Chondrocyte (in vitro differentiated cells): ENCODE measurements at regions not wholly inside any gene's neighbourhood (a gene's known extent, or its start where the extent isn't known, plus 50 kb on each side); places are given as distances from the start of the nearest gene placed in this dataset.

Experiments used
- DNase-seq: peaks from one replicate; pipeline ENCODE4 v3.0.0; 2021; ENCODE audit warnings: mixed read lengths, low spot score
- H3K27ac Mint-ChIP-seq: one replicate; pipeline ENCODE4 v1.8.0; 2021; ENCODE audit warnings: mild to moderate bottlenecking, moderate library complexity, mixed read lengths; ENCODE audit not compliant: unreplicated experiment
- H3K27me3 Mint-ChIP-seq: 2 replicates; pipeline ENCODE4 v1.8.0; 2021; ENCODE audit warnings: low read depth, mixed read lengths
- H3K36me3 Mint-ChIP-seq: 2 replicates; pipeline ENCODE4 v1.8.0; 2021; ENCODE audit warnings: low read depth, mixed read lengths
- H3K4me1 Mint-ChIP-seq: 2 replicates; pipeline ENCODE4 v1.8.0; 2021; ENCODE audit warnings: low read depth, mild to moderate bottlenecking, mixed read lengths
- H3K4me3 Mint-ChIP-seq: one replicate; pipeline ENCODE4 v1.8.0; 2021; ENCODE audit warnings: mild to moderate bottlenecking, moderate library complexity, mixed read lengths; ENCODE audit not compliant: unreplicated experiment
- H3K9me3 Mint-ChIP-seq: 2 replicates; pipeline ENCODE4 v1.8.0; 2021; ENCODE audit warnings: low read depth, mixed read lengths
- TF ChIP-seq, protein P1 (sequence below): fragments of 200-600 bp; sonication (generic); IDR thresholded peaks from 2 replicates; pipeline ENCODE4 v1.5.0; 2021; ENCODE audit warnings: antibody characterized with exemption, mild to moderate bottlenecking, moderate library complexity

DNA sequence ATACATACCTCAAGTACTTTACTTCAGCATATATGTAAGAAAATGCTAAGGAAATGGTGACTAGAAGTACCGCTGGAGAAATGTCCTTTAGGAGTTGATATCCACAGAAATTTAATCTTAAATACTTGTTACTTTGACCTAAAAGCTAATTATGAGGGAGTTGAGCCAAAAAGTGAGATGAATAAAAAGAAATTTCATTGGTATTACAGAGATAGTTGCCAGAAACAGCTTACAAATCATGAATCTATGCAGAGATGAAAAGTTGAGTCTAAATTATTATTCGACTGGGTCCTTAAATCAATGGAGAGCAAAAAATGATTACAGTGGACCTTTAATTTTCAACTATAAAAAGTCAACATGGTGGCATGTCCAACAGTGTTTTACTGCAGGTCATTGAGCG lies 160.9 kb downstream of the MZT1 start:
- Mint-ChIP-seq H3K36me3 (no peaks in the 10 kb centered on the region), H3K4me3 (no peak overlapping the region), H3K27ac (no peak overlapping the region), H3K9me3 (no peaks in the 10 kb centered on the region), H3K4me1 (peaks cover 8% of the 10 kb centered on the region), H3K27me3 (peaks cover 13% of the 10 kb centered on the region)
- no peak for DNase-seq
- TF ChIP-seq, protein P1, sequence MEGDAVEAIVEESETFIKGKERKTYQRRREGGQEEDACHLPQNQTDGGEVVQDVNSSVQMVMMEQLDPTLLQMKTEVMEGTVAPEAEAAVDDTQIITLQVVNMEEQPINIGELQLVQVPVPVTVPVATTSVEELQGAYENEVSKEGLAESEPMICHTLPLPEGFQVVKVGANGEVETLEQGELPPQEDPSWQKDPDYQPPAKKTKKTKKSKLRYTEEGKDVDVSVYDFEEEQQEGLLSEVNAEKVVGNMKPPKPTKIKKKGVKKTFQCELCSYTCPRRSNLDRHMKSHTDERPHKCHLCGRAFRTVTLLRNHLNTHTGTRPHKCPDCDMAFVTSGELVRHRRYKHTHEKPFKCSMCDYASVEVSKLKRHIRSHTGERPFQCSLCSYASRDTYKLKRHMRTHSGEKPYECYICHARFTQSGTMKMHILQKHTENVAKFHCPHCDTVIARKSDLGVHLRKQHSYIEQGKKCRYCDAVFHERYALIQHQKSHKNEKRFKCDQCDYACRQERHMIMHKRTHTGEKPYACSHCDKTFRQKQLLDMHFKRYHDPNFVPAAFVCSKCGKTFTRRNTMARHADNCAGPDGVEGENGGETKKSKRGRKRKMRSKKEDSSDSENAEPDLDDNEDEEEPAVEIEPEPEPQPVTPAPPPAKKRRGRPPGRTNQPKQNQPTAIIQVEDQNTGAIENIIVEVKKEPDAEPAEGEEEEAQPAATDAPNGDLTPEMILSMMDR: no peak

DNA sequence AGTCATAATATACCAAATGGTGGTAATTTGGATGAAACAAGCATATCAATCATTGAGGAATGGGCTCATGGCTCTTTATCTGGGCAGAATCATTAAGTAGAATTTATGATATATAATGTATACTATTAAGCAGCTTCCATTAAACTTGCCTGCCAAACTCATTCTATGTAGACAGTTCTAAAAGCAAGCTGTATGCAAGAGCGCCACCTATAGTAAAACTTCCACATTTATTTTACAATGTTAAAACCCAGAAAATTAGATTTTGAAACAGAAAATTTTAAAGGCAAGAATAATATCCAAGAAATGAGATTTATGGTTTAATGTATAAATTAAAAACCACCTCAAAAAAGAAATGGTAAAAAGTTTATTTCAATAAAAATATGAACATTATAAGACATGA lies 161.5 kb downstream of the MZT1 start:
- Mint-ChIP-seq H3K27ac (no peak overlapping the region), H3K27me3 (peaks cover 13% of the 10 kb centered on the region), H3K36me3 (no peaks in the 10 kb centered on the region), H3K9me3 (no peaks in the 10 kb centered on the region), H3K4me1 (peaks cover 5% of the 10 kb centered on the region), H3K4me3 (no peak overlapping the region)
- DNase-seq: no peak
- TF ChIP-seq, protein P1: peak; percentile 87

DNA sequence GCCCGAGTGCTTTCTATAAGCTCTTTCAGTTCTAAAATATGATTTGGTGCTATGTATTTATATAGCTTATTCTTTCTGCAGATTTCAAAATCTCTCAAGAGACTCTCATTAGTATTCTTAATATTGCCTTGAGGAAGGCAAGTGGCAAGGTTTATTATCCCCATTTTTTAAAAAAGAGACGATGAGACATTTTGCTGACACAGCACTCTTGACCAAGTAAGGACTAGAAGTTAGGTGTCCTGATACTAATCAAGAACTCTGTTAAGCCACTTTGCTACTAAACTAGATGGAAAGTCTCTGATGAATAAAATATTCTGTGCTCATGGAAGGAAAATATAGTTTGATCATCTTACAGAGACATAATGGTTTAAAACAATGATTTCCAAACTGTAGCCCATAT lies 164.7 kb downstream of the MZT1 start:
- H3K4me1 Mint-ChIP-seq: no peaks in the 10 kb centered on the region
- TF ChIP-seq, protein P1: no peak
- no peaks in the 10 kb centered on the region for H3K36me3 Mint-ChIP-seq
- DNase-seq: no peak
- no peak overlapping the region for H3K4me3 Mint-ChIP-seq
- H3K27me3 Mint-ChIP-seq: peaks cover 11% of the 10 kb centered on the region
- H3K9me3 Mint-ChIP-seq: no peaks in the 10 kb centered on the region
- no peak overlapping the region for H3K27ac Mint-ChIP-seq

DNA sequence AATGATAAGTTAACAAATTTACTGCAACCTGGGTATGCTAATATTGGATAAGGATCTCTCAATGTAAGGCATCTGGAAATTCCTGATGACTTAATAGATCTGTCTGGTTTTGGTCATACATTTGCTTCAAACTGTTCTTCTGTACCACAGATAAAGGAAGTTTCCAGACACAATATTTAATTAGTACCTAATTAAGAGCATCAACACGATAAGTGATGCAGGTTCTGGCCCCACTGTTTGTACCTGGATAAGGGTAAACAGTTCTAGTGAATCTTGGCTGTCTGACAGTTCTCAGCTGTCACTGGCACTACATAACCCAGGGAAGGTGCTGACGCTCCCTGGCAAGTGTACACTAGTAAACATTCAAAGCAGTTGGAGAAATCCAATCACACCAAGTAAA lies 165.6 kb downstream of the MZT1 start:
- no peaks in the 10 kb centered on the region for H3K36me3 Mint-ChIP-seq
- H3K9me3 Mint-ChIP-seq: no peaks in the 10 kb centered on the region
- H3K27ac Mint-ChIP-seq: no peak overlapping the region
- peaks cover 7% of the 10 kb centered on the region for H3K27me3 Mint-ChIP-seq
- H3K4me3 Mint-ChIP-seq: no peak overlapping the region
- H3K4me1 Mint-ChIP-seq: no peaks in the 10 kb centered on the region
- TF ChIP-seq, protein P1: no peak
- DNase-seq: no peak

DNA sequence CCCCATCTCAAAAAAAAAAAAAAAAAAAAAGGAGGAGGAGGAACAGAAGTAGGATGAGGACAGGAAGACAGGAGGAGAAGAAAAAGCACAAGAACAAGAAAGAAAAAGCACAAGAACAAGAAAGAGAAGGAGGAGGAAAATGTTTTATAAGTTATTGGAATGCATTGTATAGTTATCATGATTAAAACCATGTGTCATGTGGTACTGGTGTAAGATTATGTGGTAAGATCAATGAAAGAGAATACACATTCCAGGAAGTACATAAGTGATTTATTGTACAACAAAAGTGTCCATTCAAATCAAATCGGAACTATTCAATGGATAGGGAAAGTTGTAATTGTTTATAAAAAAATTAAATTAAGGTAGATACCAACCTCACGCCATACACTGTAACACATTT lies 167.7 kb downstream of the MZT1 start:
- no peak for DNase-seq

More for the DNA sequence above, 167.7 kb downstream of the MZT1 start:
- no peak overlapping the region for H3K27ac Mint-ChIP-seq
- H3K27me3 Mint-ChIP-seq: peaks cover 3% of the 10 kb centered on the region
- H3K4me1 Mint-ChIP-seq: no peaks in the 10 kb centered on the region
- TF ChIP-seq, protein P1: no peak
- H3K4me3 Mint-ChIP-seq: no peak overlapping the region
- no peaks in the 10 kb centered on the region for H3K36me3 Mint-ChIP-seq
- no peaks in the 10 kb centered on the region for H3K9me3 Mint-ChIP-seq
